ENCODE measurements at regions not wholly inside any gene's neighbourhood (a gene's known extent, or its start where the extent isn't known, plus 50 kb on each side); places are given as distances from the start of the nearest gene placed in this dataset.

DNA sequence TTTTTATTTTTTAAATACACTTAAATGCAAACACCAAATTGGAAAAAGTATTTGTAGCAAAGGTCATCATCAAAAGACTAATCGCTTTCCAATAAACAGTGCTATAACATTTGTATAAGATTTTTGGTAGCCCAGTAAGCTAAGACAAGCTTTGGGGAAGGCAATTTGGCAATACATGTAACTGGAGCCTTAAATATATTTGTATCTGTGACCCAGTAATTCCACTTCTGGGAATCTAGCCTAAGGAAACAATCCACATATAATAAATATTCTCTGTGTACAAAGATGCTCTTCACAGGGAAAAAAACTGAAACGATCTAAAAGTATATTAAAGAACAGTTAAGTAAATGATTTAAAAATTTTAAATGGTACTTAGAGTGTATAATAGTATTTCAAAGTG lies 65.5 kb upstream of the TJP1 start:
- TF ChIP-seq, protein P1, sequence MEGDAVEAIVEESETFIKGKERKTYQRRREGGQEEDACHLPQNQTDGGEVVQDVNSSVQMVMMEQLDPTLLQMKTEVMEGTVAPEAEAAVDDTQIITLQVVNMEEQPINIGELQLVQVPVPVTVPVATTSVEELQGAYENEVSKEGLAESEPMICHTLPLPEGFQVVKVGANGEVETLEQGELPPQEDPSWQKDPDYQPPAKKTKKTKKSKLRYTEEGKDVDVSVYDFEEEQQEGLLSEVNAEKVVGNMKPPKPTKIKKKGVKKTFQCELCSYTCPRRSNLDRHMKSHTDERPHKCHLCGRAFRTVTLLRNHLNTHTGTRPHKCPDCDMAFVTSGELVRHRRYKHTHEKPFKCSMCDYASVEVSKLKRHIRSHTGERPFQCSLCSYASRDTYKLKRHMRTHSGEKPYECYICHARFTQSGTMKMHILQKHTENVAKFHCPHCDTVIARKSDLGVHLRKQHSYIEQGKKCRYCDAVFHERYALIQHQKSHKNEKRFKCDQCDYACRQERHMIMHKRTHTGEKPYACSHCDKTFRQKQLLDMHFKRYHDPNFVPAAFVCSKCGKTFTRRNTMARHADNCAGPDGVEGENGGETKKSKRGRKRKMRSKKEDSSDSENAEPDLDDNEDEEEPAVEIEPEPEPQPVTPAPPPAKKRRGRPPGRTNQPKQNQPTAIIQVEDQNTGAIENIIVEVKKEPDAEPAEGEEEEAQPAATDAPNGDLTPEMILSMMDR (IDR thresholded peaks at IDR 0.05; ENCODE audit: insufficient read depth, low read depth, low read length), result no peak
- TF ChIP-seq EZH2 (IDR thresholded peaks at IDR 0.05; ENCODE audit: insufficient read depth, low read length), result no peak

All from astrocyte (in vitro differentiated cells and primary cell).